ENCODE measurements at regions not wholly inside any gene's neighbourhood (a gene's known extent, or its start where the extent isn't known, plus 50 kb on each side); places are given as distances from the start of the nearest gene placed in this dataset.

GRCh38 chrX:94454159-94454558 is 780.2 kb downstream of the FAM133A start:
- TF ChIP-seq, protein P1, sequence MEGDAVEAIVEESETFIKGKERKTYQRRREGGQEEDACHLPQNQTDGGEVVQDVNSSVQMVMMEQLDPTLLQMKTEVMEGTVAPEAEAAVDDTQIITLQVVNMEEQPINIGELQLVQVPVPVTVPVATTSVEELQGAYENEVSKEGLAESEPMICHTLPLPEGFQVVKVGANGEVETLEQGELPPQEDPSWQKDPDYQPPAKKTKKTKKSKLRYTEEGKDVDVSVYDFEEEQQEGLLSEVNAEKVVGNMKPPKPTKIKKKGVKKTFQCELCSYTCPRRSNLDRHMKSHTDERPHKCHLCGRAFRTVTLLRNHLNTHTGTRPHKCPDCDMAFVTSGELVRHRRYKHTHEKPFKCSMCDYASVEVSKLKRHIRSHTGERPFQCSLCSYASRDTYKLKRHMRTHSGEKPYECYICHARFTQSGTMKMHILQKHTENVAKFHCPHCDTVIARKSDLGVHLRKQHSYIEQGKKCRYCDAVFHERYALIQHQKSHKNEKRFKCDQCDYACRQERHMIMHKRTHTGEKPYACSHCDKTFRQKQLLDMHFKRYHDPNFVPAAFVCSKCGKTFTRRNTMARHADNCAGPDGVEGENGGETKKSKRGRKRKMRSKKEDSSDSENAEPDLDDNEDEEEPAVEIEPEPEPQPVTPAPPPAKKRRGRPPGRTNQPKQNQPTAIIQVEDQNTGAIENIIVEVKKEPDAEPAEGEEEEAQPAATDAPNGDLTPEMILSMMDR (IDR thresholded peaks at IDR 0.05): no peak
- no peak for TF ChIP-seq ZFX (IDR thresholded peaks at IDR 0.05; ENCODE audit: borderline replicate concordance)
- H3K27ac ChIP-seq: no peak overlapping the region

GRCh38 chrX:94454606-94455005 is 780.6 kb downstream of the FAM133A start:
- no peak overlapping the region for H3K27ac ChIP-seq
- TF ChIP-seq, protein P1 (IDR thresholded peaks at IDR 0.05): no peak
- no peak for TF ChIP-seq ZFX (IDR thresholded peaks at IDR 0.05; ENCODE audit: borderline replicate concordance)

- H3K27ac ChIP-seq: no peak overlapping the region
- no peak for TF ChIP-seq ZFX (IDR thresholded peaks at IDR 0.05; ENCODE audit: borderline replicate concordance)
- TF ChIP-seq, protein P1 (IDR thresholded peaks at IDR 0.05): no peak
Measured at GRCh38 chrX:94455782-94456181, 781.8 kb downstream of the FAM133A start.

- H3K27ac ChIP-seq: no peak overlapping the region
- no peak for TF ChIP-seq ZFX (IDR thresholded peaks at IDR 0.05; ENCODE audit: borderline replicate concordance)
- TF ChIP-seq, protein P1 (IDR thresholded peaks at IDR 0.05): no peak
Measured at GRCh38 chrX:94492541-94492940, 818.5 kb downstream of the FAM133A start.

DNA sequence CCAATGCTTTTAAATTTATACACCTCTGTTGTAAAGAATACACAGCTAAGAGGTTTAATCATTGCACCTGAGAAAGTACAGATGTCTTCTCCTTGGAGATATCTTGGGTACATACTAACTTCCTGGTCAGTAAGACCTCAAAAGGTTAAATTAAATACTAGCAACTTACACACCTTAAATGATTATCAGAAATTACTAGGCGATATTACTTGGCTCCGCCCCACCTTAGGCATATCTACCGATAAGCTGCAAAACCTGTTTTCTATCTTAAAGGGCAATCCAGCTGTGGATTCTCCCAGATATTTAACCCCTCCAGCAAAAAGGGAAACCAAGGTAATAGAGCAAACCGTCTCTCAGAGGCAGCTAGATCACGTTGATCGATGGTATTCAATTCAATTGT is 819.4 kb downstream of the FAM133A start:
- no peak for TF ChIP-seq ZFX (IDR thresholded peaks at IDR 0.05; ENCODE audit: borderline replicate concordance)
- TF ChIP-seq, protein P1 (IDR thresholded peaks at IDR 0.05): no peak
- H3K27ac ChIP-seq: no peak overlapping the region; the same call in 1 of the 2 replicates

DNA sequence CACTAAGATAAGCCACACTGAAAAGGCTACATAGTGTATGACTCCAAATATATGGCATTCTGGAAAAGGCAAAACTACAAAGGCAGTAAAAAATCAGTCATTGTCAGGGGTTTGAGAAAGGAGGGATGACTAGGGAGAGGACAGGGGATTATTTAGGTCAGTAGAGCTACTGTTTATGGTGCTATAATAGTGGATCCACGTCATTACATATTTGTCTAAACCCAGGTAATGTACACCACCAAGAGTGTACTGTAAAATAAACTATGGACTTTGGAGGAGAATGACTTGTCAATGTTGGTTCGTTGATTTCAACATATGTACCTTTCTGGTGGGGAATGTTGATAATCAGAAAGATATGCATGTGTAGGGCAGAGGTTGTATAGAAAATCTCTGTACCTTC is 837.6 kb downstream of the FAM133A start:
- no peak overlapping the region for H3K27ac ChIP-seq
- TF ChIP-seq, protein P1 (IDR thresholded peaks at IDR 0.05): no peak
- no peak for TF ChIP-seq ZFX (IDR thresholded peaks at IDR 0.05; ENCODE audit: borderline replicate concordance)

DNA sequence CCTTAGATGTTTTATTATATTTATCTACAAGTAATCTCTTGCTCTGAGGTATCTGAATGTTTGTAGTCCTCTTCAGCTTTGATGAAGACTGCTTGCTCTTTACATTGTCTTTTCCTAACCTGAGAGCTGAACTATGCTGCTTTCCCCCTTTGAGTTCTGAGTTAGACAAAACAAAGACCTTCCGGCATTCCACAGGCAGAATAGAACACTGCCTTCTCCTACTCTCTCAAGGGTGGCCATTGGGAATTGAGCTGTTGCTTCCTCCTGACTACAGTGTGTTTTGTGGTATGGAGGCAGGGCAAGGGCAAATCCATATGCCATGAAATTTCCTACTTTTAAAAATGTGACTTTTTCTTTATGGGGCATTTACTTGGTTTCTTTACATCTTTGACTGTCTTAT is 841.0 kb downstream of the FAM133A start:
- TF ChIP-seq, protein P1 (IDR thresholded peaks at IDR 0.05): no peak
- H3K27ac ChIP-seq: no peak overlapping the region
